ENCODE measurements at regions not wholly inside any gene's neighbourhood (a gene's known extent, or its start where the extent isn't known, plus 50 kb on each side); places are given as distances from the start of the nearest gene placed in this dataset.

DNA sequence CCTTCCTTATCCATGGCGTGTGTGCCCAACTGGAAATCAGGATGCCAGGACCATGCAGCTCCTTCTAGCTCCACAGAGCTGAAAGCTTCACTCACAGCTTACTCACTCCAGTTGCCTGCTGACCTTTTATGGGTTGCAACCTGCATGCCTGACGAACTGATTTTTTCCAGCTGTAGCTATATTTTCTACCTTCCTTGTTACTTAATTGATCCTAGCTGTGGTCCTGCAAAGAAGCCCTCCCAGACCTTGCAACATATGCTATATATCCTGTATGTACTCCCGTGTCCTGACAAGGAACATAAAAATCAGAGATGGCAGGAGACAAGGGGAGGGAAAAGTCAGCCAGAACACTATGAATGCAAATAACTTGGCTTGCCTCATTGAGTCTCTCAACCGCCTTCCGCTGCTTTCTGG lies 135.3 kb upstream of the LDB2 start:
- H3K79me2 ChIP-seq (ENCODE audit: insufficient read depth, low read length): no peaks in the 10 kb centered on the region
- Mint-ChIP-seq H3K36me3 (no peaks in the 10 kb centered on the region), H3K4me1 (no peaks in the 10 kb centered on the region), H3K4me3 (no peak overlapping the region), H3K27me3 (ENCODE audit: low read depth in 3 of 3) (peaks cover 0 to 2% (median 0%) of the 10 kb centered on the region in 3 donors), H3K27ac (no peak overlapping the region), H3K9me3 (peaks cover 2 to 10% (median 4%) of the 10 kb centered on the region in 7 donors)
- intact Hi-C loops (cut with micrococcal nuclease): no loop called here
- H3K9ac ChIP-seq (ENCODE audit: insufficient read depth, low read length, poor library complexity, severe bottlenecking): no peak overlapping the region
- no peaks in the 10 kb centered on the region for H3K36me3 ChIP-seq (replicated peaks in 1 of 2; ENCODE audit: control insufficient read depth in 1 of 2, insufficient read depth in 2 of 2, low read length in 2 of 2)
- WGBS (ENCODE audit: insufficient coverage): 84% methylated on average over 4 of the region's 5 CpGs
- no peak overlapping the region for H2AFZ ChIP-seq (ENCODE audit: insufficient read depth, low read depth, low read length, poor library complexity, severe bottlenecking)
- TF ChIP-seq, protein P1, sequence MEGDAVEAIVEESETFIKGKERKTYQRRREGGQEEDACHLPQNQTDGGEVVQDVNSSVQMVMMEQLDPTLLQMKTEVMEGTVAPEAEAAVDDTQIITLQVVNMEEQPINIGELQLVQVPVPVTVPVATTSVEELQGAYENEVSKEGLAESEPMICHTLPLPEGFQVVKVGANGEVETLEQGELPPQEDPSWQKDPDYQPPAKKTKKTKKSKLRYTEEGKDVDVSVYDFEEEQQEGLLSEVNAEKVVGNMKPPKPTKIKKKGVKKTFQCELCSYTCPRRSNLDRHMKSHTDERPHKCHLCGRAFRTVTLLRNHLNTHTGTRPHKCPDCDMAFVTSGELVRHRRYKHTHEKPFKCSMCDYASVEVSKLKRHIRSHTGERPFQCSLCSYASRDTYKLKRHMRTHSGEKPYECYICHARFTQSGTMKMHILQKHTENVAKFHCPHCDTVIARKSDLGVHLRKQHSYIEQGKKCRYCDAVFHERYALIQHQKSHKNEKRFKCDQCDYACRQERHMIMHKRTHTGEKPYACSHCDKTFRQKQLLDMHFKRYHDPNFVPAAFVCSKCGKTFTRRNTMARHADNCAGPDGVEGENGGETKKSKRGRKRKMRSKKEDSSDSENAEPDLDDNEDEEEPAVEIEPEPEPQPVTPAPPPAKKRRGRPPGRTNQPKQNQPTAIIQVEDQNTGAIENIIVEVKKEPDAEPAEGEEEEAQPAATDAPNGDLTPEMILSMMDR (IDR thresholded peaks at IDR 0.05): no peak
- H4K20me1 ChIP-seq (ENCODE audit: insufficient read depth, low read length): no peaks in the 10 kb centered on the region
- no peak overlapping the region for H3K4me2 ChIP-seq (replicated peaks; ENCODE audit: extremely low read depth, low read length, poor library complexity, severe bottlenecking)
- no peak for DNase-seq
- no peak overlapping the region for H3K4me3 ChIP-seq (replicated peaks in 1 of 3; ENCODE audit: low read depth in 2 of 3, low read length in 3 of 3)
- no peak overlapping the region for H3K27ac ChIP-seq (ENCODE audit: low read depth in 1 of 2, low read length in 2 of 2)
- H3K27me3 ChIP-seq (ENCODE audit: control insufficient read depth in 2 of 2, insufficient read depth in 2 of 2, low read length in 2 of 2): no peaks in the 10 kb centered on the region
- H3K4me1 ChIP-seq (ENCODE audit: control insufficient read depth in 1 of 2, insufficient read depth in 2 of 2, low read length in 2 of 2): no peaks in the 10 kb centered on the region
- H3K9me3 ChIP-seq (replicated peaks in 1 of 2; ENCODE audit: control insufficient read depth in 1 of 2, insufficient read depth in 1 of 2, low read length in 2 of 2): peaks cover 0 to 5% of the 10 kb centered on the region in 2 donors

DNA sequence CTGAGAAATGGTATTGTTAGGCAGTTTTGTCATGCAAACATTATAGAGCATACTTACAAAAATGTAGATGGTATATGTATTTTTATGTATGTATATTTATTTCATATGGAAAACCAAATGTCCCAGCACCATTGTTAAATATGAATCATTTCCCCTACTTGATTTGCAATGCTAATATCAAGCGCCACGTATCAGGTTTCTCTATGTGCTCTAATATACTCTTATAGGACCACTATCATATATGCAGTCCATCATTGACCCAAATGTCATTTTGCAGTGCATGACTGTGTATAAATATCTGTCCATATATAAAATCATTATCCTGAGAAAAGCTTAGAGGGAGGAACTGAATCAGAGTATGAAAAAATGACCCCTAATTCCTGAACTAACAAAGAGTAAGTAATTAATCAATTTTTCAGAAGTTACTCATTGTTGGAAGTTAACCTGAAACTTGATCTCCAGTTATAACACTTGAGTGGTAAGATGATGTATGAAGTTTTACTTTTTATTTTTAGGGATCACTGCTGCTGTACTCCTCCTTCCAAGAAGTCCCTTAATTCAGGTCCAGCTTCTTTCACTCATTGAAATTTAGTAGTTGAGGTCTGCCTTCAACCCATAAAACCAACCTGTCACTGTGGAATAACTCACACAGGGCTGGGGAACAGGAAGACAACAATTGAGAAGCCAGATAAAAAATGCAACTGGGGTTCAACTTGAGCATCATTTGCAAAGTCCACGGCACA lies 134.8 kb upstream of the LDB2 start:
- intact Hi-C loops (cut with micrococcal nuclease): no loop called here
- H3K4me1 ChIP-seq (ENCODE audit: control insufficient read depth in 1 of 2, insufficient read depth in 2 of 2, low read length in 2 of 2): no peaks in the 10 kb centered on the region
- no peak overlapping the region for H3K9ac ChIP-seq (ENCODE audit: insufficient read depth, low read length, poor library complexity, severe bottlenecking)
- H3K36me3 ChIP-seq (replicated peaks in 1 of 2; ENCODE audit: control insufficient read depth in 1 of 2, insufficient read depth in 2 of 2, low read length in 2 of 2): no peaks in the 10 kb centered on the region
- no peak overlapping the region for H3K4me3 ChIP-seq (replicated peaks in 1 of 3; ENCODE audit: low read depth in 2 of 3, low read length in 3 of 3)
- no peak overlapping the region for H3K4me2 ChIP-seq (replicated peaks; ENCODE audit: extremely low read depth, low read length, poor library complexity, severe bottlenecking)
- no peak overlapping the region for H3K4me3 Mint-ChIP-seq
- H4K20me1 ChIP-seq (ENCODE audit: insufficient read depth, low read length): no peaks in the 10 kb centered on the region
- no peaks in the 10 kb centered on the region for H3K27me3 ChIP-seq (ENCODE audit: control insufficient read depth in 2 of 2, insufficient read depth in 2 of 2, low read length in 2 of 2)
- H3K4me1 Mint-ChIP-seq: no peaks in the 10 kb centered on the region
- peaks cover 2 to 10% (median 4%) of the 10 kb centered on the region in 7 donors for H3K9me3 Mint-ChIP-seq
- no peaks in the 10 kb centered on the region for H3K36me3 Mint-ChIP-seq
- no peak overlapping the region for H3K27ac Mint-ChIP-seq
- no peak overlapping the region for H2AFZ ChIP-seq (ENCODE audit: insufficient read depth, low read depth, low read length, poor library complexity, severe bottlenecking)
- H3K9me3 ChIP-seq (replicated peaks in 1 of 2; ENCODE audit: control insufficient read depth in 1 of 2, insufficient read depth in 1 of 2, low read length in 2 of 2): peaks cover 0 to 5% of the 10 kb centered on the region in 2 donors
- H3K27me3 Mint-ChIP-seq (ENCODE audit: low read depth in 3 of 3): peaks cover 0 to 2% (median 0%) of the 10 kb centered on the region in 3 donors
- TF ChIP-seq, protein P1 (IDR thresholded peaks at IDR 0.05): no peak
- DNase-seq: no peak
- 50% methylated on average over 1 of the region's 3 CpGs for WGBS (ENCODE audit: insufficient coverage)
- H3K79me2 ChIP-seq (ENCODE audit: insufficient read depth, low read length): no peaks in the 10 kb centered on the region
- H3K27ac ChIP-seq (ENCODE audit: low read depth in 1 of 2, low read length in 2 of 2): no peak overlapping the region
